ENCODE measurements at regions not wholly inside any gene's neighbourhood (a gene's known extent, or its start where the extent isn't known, plus 50 kb on each side); places are given as distances from the start of the nearest gene placed in this dataset.

- H3K27ac ChIP-seq (ENCODE audit: low read depth, low read length): no peak overlapping the region
- H2AFZ ChIP-seq (ENCODE audit: low read length): no peak overlapping the region
- H4K20me1 ChIP-seq (ENCODE audit: insufficient read depth, low read length): no peaks in the 10 kb centered on the region
- no peak overlapping the region for H3K4me3 ChIP-seq (ENCODE audit: insufficient read depth, low read length)
- no peaks in the 10 kb centered on the region for H3K27me3 ChIP-seq (ENCODE audit: insufficient read depth, low read length)
- H3K79me2 ChIP-seq (ENCODE audit: insufficient read depth, low read length): no peaks in the 10 kb centered on the region
- no peak for DNase-seq (ENCODE audit: insufficient read length, low spot score, missing footprints)
- H3K4me2 ChIP-seq (ENCODE audit: insufficient read depth, low read length): no peak overlapping the region
- no peaks in the 10 kb centered on the region for H3K36me3 ChIP-seq (ENCODE audit: insufficient read depth, low read length)
- H3K9me3 ChIP-seq (ENCODE audit: low read depth, low read length): no peaks in the 10 kb centered on the region
- H3K4me1 ChIP-seq (ENCODE audit: insufficient read depth, low read length): no peaks in the 10 kb centered on the region
- no peak for TF ChIP-seq CTCF (IDR thresholded peaks at IDR 0.05; ENCODE audit: extremely low read depth, low read depth, low read length)
Measured at GRCh38 chr16:60438894-60439293, 1597.3 kb downstream of the CDH8 start.

- H3K4me2 ChIP-seq (ENCODE audit: insufficient read depth, low read length): no peak overlapping the region
- H3K9me3 ChIP-seq (ENCODE audit: low read depth, low read length): no peaks in the 10 kb centered on the region
- H3K27ac ChIP-seq (ENCODE audit: low read depth, low read length): no peak overlapping the region
- no peak overlapping the region for H3K4me3 ChIP-seq (ENCODE audit: insufficient read depth, low read length)
- H2AFZ ChIP-seq (ENCODE audit: low read length): no peak overlapping the region
- H3K4me1 ChIP-seq (ENCODE audit: insufficient read depth, low read length): no peaks in the 10 kb centered on the region
- no peak for DNase-seq (ENCODE audit: insufficient read length, low spot score, missing footprints)
- H3K79me2 ChIP-seq (ENCODE audit: insufficient read depth, low read length): no peaks in the 10 kb centered on the region
- no peaks in the 10 kb centered on the region for H4K20me1 ChIP-seq (ENCODE audit: insufficient read depth, low read length)
- H3K27me3 ChIP-seq (ENCODE audit: insufficient read depth, low read length): no peaks in the 10 kb centered on the region
- TF ChIP-seq CTCF (IDR thresholded peaks at IDR 0.05; ENCODE audit: extremely low read depth, low read depth, low read length): no peak
- H3K36me3 ChIP-seq (ENCODE audit: insufficient read depth, low read length): no peaks in the 10 kb centered on the region
Measured at GRCh38 chr16:60432472-60432871, 1603.8 kb downstream of the CDH8 start.

- Histone ChIP-seq H3K27me3 (ENCODE audit: insufficient read depth, low read length) (no peaks in the 10 kb centered on the region), H4K20me1 (ENCODE audit: insufficient read depth, low read length) (no peaks in the 10 kb centered on the region), H3K79me2 (ENCODE audit: insufficient read depth, low read length) (no peaks in the 10 kb centered on the region), H3K27ac (ENCODE audit: low read depth, low read length) (no peak overlapping the region), H3K36me3 (ENCODE audit: insufficient read depth, low read length) (no peaks in the 10 kb centered on the region), H3K4me3 (ENCODE audit: insufficient read depth, low read length) (no peak overlapping the region), H3K4me2 (ENCODE audit: insufficient read depth, low read length) (no peak overlapping the region), H3K9me3 (ENCODE audit: low read depth, low read length) (no peaks in the 10 kb centered on the region), H3K4me1 (ENCODE audit: insufficient read depth, low read length) (no peaks in the 10 kb centered on the region), H2AFZ (ENCODE audit: low read length) (no peak overlapping the region)
- DNase-seq (ENCODE audit: insufficient read length, low spot score, missing footprints): no peak
- no peak for TF ChIP-seq CTCF (IDR thresholded peaks at IDR 0.05; ENCODE audit: extremely low read depth, low read depth, low read length)
Measured at GRCh38 chr16:60419859-60420258, 1616.4 kb downstream of the CDH8 start.

- H3K27ac ChIP-seq (ENCODE audit: low read depth, low read length): no peak overlapping the region
- H3K4me1 ChIP-seq (ENCODE audit: insufficient read depth, low read length): no peaks in the 10 kb centered on the region
- H3K79me2 ChIP-seq (ENCODE audit: insufficient read depth, low read length): no peaks in the 10 kb centered on the region
- H3K4me3 ChIP-seq (ENCODE audit: insufficient read depth, low read length): no peak overlapping the region
- H3K9me3 ChIP-seq (ENCODE audit: low read depth, low read length): peaks cover 3% of the 10 kb centered on the region
- no peak for TF ChIP-seq CTCF (IDR thresholded peaks at IDR 0.05; ENCODE audit: extremely low read depth, low read depth, low read length)
- no peak overlapping the region for H3K4me2 ChIP-seq (ENCODE audit: insufficient read depth, low read length)
- H4K20me1 ChIP-seq (ENCODE audit: insufficient read depth, low read length): no peaks in the 10 kb centered on the region
- no peaks in the 10 kb centered on the region for H3K27me3 ChIP-seq (ENCODE audit: insufficient read depth, low read length)
- no peaks in the 10 kb centered on the region for H3K36me3 ChIP-seq (ENCODE audit: insufficient read depth, low read length)
- no peak overlapping the region for H2AFZ ChIP-seq (ENCODE audit: low read length)
- no peak for DNase-seq (ENCODE audit: insufficient read length, low spot score, missing footprints)
Measured at GRCh38 chr16:60414613-60415012, 1621.6 kb downstream of the CDH8 start.
